ENCODE measurements at regions not wholly inside any gene's neighbourhood (a gene's known extent, or its start where the extent isn't known, plus 50 kb on each side); places are given as distances from the start of the nearest gene placed in this dataset.

DNA sequence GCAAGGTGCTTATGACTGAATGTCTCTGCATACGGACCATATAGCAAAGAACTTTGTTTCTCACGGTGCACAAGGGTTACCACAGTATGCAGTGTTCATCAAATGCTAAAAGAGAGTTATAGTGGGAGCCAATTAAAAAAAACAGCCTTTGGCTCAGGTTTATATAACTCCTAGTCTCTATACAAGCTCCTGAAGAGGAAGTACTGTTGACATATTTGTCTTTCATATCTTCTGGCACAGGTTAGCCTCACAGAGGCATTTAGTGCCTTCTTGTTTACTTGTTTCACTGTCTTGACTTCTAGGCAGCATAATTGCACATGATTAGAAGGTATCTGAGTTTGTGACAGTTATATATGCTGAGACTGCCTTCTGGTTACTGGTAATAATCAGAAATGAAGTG lies 158.8 kb upstream of the FAM47C start:
- Histone ChIP-seq H3K27ac (no peak overlapping the region), H3K36me3 (no peaks in the 10 kb centered on the region), H3K27me3 (no peaks in the 10 kb centered on the region), H3K4me3 (no peak overlapping the region), H3K4me1 (ENCODE audit: low read depth) (no peaks in the 10 kb centered on the region), H3K9me3 (ENCODE audit: low read depth) (no peaks in the 10 kb centered on the region)
- no peak for DNase-seq (ENCODE audit: low read depth in 1 of 2, low spot score in 1 of 2)
- TF ChIP-seq, protein P1, sequence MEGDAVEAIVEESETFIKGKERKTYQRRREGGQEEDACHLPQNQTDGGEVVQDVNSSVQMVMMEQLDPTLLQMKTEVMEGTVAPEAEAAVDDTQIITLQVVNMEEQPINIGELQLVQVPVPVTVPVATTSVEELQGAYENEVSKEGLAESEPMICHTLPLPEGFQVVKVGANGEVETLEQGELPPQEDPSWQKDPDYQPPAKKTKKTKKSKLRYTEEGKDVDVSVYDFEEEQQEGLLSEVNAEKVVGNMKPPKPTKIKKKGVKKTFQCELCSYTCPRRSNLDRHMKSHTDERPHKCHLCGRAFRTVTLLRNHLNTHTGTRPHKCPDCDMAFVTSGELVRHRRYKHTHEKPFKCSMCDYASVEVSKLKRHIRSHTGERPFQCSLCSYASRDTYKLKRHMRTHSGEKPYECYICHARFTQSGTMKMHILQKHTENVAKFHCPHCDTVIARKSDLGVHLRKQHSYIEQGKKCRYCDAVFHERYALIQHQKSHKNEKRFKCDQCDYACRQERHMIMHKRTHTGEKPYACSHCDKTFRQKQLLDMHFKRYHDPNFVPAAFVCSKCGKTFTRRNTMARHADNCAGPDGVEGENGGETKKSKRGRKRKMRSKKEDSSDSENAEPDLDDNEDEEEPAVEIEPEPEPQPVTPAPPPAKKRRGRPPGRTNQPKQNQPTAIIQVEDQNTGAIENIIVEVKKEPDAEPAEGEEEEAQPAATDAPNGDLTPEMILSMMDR (IDR thresholded peaks at IDR 0.05; ENCODE audit: low read depth, low read length), result no peak

DNA sequence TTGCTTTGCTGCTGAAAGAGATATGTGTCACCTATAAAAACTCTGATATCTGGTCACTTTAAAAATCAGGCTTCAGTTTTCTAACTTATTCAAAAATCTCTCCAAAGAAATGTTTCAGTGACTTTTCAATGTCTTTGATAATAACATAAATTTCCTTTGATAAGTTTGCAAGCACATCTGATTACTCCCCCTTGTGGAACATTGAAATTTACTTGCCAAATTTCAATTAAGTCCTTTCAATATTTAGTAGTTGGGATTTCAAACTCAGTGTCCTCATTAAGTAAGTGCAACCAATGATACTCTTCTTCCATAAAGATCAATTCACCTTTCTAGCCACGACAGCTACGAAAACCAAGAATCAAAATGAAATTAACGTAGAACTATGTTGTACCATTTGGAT lies 151.3 kb upstream of the FAM47C start:
- Histone ChIP-seq H3K36me3 (no peaks in the 10 kb centered on the region), H3K4me1 (ENCODE audit: low read depth) (no peaks in the 10 kb centered on the region), H3K4me3 (no peak overlapping the region), H3K27ac (no peak overlapping the region), H3K9me3 (ENCODE audit: low read depth) (no peaks in the 10 kb centered on the region), H3K27me3 (no peaks in the 10 kb centered on the region)
- TF ChIP-seq, protein P1 (IDR thresholded peaks at IDR 0.05; ENCODE audit: low read depth, low read length), result no peak
- peak in 1 of 2 donors; percentile 0 for DNase-seq (ENCODE audit: low read depth in 1 of 2, low spot score in 1 of 2)

DNA sequence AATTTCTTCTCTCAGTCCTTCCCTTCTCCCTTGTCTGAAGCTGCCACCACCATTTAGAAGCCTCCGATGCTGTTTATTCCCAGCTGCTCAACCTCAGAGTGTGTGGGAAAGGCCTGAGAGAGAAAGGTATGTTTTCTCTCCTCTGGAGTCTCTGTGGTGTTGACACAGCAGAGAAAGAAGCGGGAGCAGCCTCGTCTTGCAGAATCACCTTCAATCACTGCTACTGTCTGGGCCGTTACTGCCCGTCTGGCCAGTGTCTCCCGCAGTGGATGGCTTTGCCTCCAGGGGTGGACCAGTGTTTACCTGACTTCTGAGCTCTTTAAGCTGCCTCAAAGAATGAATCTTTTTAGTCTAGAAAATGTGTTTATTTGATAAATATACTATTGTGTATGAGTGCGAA lies 148.9 kb upstream of the FAM47C start:
- no peaks in the 10 kb centered on the region for H3K4me1 ChIP-seq (ENCODE audit: low read depth)
- DNase-seq (ENCODE audit: low read depth in 1 of 2, low spot score in 1 of 2), result peak in 1 of 2 donors; percentile 2
- no peak overlapping the region for H3K27ac ChIP-seq
- TF ChIP-seq, protein P1 (IDR thresholded peaks at IDR 0.05; ENCODE audit: low read depth, low read length), result no peak
- no peaks in the 10 kb centered on the region for H3K36me3 ChIP-seq
- no peaks in the 10 kb centered on the region for H3K27me3 ChIP-seq
- H3K4me3 ChIP-seq, result no peak overlapping the region
- no peaks in the 10 kb centered on the region for H3K9me3 ChIP-seq (ENCODE audit: low read depth)

DNA sequence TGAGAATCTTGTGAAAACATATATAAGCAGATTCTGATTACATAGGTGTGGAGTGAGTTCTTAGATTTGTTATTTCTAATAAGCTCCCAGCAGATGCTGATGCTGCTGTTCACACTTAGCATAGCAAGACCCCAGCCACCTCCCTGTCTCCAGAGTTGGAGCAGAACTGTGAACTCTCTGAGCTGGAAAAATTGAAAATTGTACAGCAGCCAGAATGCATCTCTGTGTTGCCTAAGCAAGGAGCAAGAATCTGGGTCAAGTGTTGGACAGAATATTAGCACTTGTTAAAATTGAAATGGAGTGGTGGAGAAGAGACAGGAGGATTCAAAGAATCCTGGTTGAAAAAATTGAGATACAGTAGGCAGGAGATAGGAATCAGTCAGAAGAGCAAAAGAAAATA lies 146.6 kb upstream of the FAM47C start:
- Histone ChIP-seq H3K36me3 (no peaks in the 10 kb centered on the region), H3K27me3 (no peaks in the 10 kb centered on the region), H3K27ac (no peak overlapping the region), H3K4me1 (ENCODE audit: low read depth) (no peaks in the 10 kb centered on the region), H3K4me3 (no peak overlapping the region), H3K9me3 (ENCODE audit: low read depth) (no peaks in the 10 kb centered on the region)
- TF ChIP-seq, protein P1 (IDR thresholded peaks at IDR 0.05; ENCODE audit: low read depth, low read length), result no peak
- DNase-seq (ENCODE audit: low read depth in 1 of 2, low spot score in 1 of 2), result no peak

DNA sequence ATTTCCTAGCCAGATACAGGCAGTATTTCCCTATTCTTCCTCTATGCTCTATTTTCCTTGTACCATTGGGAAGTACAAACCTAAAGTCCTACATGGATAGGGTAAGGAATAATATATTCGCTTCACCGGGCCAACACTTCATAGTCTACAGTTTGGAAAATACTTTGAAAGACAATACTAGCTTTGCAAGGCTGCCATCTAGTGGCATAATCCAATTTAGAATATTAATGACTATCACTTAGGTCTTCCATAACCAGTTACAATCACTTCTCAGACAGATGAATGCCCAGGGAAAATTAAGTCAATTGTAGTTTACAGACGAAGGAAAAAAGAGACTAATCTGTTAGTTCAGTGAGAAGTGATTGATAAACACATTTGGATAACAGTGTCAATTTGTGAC lies 141.0 kb upstream of the FAM47C start:
- Histone ChIP-seq H3K27me3 (no peaks in the 10 kb centered on the region), H3K27ac (no peak overlapping the region), H3K4me3 (no peak overlapping the region), H3K9me3 (ENCODE audit: low read depth) (no peaks in the 10 kb centered on the region), H3K4me1 (ENCODE audit: low read depth) (no peaks in the 10 kb centered on the region), H3K36me3 (no peaks in the 10 kb centered on the region)
- peak; percentile 27 to 75 for DNase-seq (ENCODE audit: low read depth in 1 of 2, low spot score in 1 of 2)
- TF ChIP-seq, protein P1 (IDR thresholded peaks at IDR 0.05; ENCODE audit: low read depth, low read length), result peak; percentile 36

DNA sequence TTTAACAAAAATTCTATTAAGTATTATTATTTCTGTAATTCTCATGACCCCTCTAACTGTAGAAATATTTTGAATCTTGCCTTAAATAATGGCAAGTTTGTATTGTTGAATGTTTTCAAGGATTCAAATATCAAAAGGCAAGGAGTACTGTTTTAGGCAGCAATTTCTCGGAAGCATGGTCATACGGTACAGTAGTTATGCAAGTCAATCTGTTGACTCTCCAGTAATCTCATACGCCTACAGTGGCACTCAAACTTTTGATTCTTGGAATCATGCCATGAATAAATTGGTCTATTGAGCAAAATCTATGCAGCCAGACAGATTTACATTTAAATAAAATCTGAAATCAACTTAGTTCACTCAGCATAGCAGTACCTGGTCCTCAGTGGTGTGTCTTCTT lies 139.6 kb upstream of the FAM47C start:
- H3K27me3 ChIP-seq, result no peaks in the 10 kb centered on the region
- DNase-seq (ENCODE audit: low read depth in 1 of 2, low spot score in 1 of 2), result no peak
- TF ChIP-seq, protein P1 (IDR thresholded peaks at IDR 0.05; ENCODE audit: low read depth, low read length), result no peak
- H3K9me3 ChIP-seq (ENCODE audit: low read depth), result no peaks in the 10 kb centered on the region
- H3K4me3 ChIP-seq, result no peak overlapping the region
- no peaks in the 10 kb centered on the region for H3K36me3 ChIP-seq
- no peaks in the 10 kb centered on the region for H3K4me1 ChIP-seq (ENCODE audit: low read depth)
- no peak overlapping the region for H3K27ac ChIP-seq

All from cardiac muscle cell (in vitro differentiated cells and primary cell).